Vagina (tissue), 2 donors: ENCODE measurements at regions not wholly inside any gene's neighbourhood (a gene's known extent, or its start where the extent isn't known, plus 50 kb on each side); places are given as distances from the start of the nearest gene placed in this dataset.

Experiments used
- DNase-seq, 2 donors: peaks; one replicate each; pipeline ENCODE4 v3.0.0-alpha.2; 2017; ENCODE audit errors: extremely low spot score in 2 of 2
- H3K27ac ChIP-seq: fragments of 200-600 bp; sonication (generic); one replicate; pipeline ENCODE4 v1.5.1; 2019
- H3K27me3 ChIP-seq: fragments of 200-600 bp; sonication (generic); one replicate; pipeline ENCODE4 v1.5.1; 2019
- H3K36me3 ChIP-seq, 2 donors: fragments of 200-600 bp; sonication (generic); one replicate each; pipeline ENCODE4 v1.5.1; 2017 to 2019
- H3K4me1 ChIP-seq: fragments of 200-600 bp; sonication (generic); one replicate; pipeline ENCODE4 v1.5.1; 2019
- H3K4me3 ChIP-seq, 2 donors: fragments of 200-600 bp; sonication (generic); 1 replicate in 1 of 2; 2 replicates in 1 of 2; pipeline ENCODE4 v1.5.1; 2016 to 2019
- H3K9me3 ChIP-seq: fragments of 200-600 bp; sonication (generic); one replicate; pipeline ENCODE4 v1.5.1; 2019
- CTCF ChIP-seq, 3 experiments: fragments of 450-650 bp in 2 of 3; fragments of 200-600 bp in 1 of 3; sonication (generic) in 1 of 3; IDR thresholded peaks; one replicate each; pipeline ENCODE4 v1.5.1; 2017 to 2019; ENCODE audit warnings: antibody characterized with exemption in 3 of 3, mild to moderate bottlenecking in 2 of 3, moderate library complexity in 2 of 3
- POLR2A ChIP-seq, 2 donors: fragments of 450-650 bp; IDR thresholded peaks; one replicate each; pipeline ENCODE4 v1.6.1; 2017; ENCODE audit warnings: antibody characterized with exemption in 2 of 2, mild to moderate bottlenecking in 2 of 2, moderate library complexity in 2 of 2
- POLR2AphosphoS5 ChIP-seq, 2 donors: sonication (generic); formaldehyde crosslinking; IDR thresholded peaks; one replicate each; pipeline ENCODE4 v1.9.0; 2017; ENCODE audit warnings: antibody characterized with exemption in 2 of 2, mild to moderate bottlenecking in 2 of 2, low read depth in 1 of 2; ENCODE audit not compliant: insufficient read depth in 1 of 2
- intact Hi-C: fragments of 100-400 bp; cut with DNase I; formaldehyde crosslinking; loops from one replicate; pipeline ENCODE4 v1.15.1; 2023

DNA sequence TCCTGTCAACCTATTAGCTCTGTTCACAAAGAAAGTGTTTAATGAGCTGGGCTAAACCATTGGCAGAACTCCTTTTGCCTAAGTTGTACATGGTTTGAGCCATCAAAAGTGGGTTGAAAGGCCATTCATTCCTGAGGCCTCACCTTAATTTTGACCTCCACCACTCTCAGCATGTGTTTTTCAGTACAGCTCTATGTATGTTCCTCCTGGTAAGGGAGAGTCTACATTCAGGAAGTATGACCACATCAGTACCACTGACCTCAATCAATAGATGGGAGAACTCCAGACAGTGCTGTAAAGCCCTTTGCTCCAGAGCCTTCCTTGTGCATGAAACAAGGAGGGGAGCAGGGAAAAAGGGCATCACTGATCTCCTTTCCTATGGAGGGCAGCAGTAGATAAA, 87.8 kb upstream of the CARD18 start:
- intact Hi-C loops, result no loop called here
- Histone ChIP-seq H3K27me3 (no peaks in the 10 kb centered on the region), H3K4me3 (no peak overlapping the region), H3K36me3 (no peaks in the 10 kb centered on the region), H3K4me1 (no peaks in the 10 kb centered on the region), H3K27ac (no peak overlapping the region), H3K9me3 (no peaks in the 10 kb centered on the region)
- TF ChIP-seq CTCF (IDR thresholded peaks at IDR 0.05) (no peak), POLR2A (IDR thresholded peaks at IDR 0.05) (no peak), POLR2AphosphoS5 (IDR thresholded peaks at IDR 0.05; ENCODE audit: insufficient read depth in 1 of 2, low read depth in 1 of 2) (no peak)
- no peak for DNase-seq

GRCh38 chr11:105226766-105227165, 87.2 kb upstream of the CARD18 start:
- no peaks in the 10 kb centered on the region for H3K27me3 ChIP-seq
- H3K4me1 ChIP-seq, result no peaks in the 10 kb centered on the region
- no peak overlapping the region for H3K4me3 ChIP-seq
- TF ChIP-seq CTCF (IDR thresholded peaks at IDR 0.05), result no peak
- TF ChIP-seq POLR2AphosphoS5 (IDR thresholded peaks at IDR 0.05; ENCODE audit: insufficient read depth in 1 of 2, low read depth in 1 of 2), result no peak
- TF ChIP-seq POLR2A (IDR thresholded peaks at IDR 0.05), result no peak
- H3K36me3 ChIP-seq, result no peaks in the 10 kb centered on the region
- no peak for DNase-seq
- H3K27ac ChIP-seq, result no peak overlapping the region
- intact Hi-C loops, result no loop called here
- H3K9me3 ChIP-seq, result no peaks in the 10 kb centered on the region

DNA sequence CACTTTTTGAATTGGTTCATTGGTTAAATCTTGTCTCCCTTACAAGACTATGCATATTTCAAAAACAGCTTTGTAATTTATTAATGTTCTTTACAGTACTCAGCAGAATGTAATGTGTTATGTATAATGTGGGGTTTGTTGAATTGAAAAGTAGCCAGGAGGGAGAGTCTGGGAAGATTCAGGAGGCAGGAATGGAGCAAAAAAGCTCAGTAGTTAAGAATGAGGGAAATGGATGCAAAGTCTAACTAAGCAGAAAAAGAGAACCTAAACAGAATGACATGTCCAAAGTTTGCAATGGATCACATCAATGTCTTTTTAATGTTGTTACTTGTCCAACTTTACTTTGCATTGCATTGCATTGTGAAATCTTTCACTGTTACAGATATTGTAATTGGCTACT, 86.5 kb upstream of the CARD18 start:
- Histone ChIP-seq H3K4me1 (no peaks in the 10 kb centered on the region), H3K9me3 (no peaks in the 10 kb centered on the region), H3K27ac (no peak overlapping the region), H3K36me3 (no peaks in the 10 kb centered on the region), H3K4me3 (no peak overlapping the region), H3K27me3 (no peaks in the 10 kb centered on the region)
- DNase-seq, result no peak
- intact Hi-C loops, result no loop called here
- TF ChIP-seq CTCF (IDR thresholded peaks at IDR 0.05), result no peak
- no peak for TF ChIP-seq POLR2AphosphoS5 (IDR thresholded peaks at IDR 0.05; ENCODE audit: insufficient read depth in 1 of 2, low read depth in 1 of 2)
- no peak for TF ChIP-seq POLR2A (IDR thresholded peaks at IDR 0.05)

DNA sequence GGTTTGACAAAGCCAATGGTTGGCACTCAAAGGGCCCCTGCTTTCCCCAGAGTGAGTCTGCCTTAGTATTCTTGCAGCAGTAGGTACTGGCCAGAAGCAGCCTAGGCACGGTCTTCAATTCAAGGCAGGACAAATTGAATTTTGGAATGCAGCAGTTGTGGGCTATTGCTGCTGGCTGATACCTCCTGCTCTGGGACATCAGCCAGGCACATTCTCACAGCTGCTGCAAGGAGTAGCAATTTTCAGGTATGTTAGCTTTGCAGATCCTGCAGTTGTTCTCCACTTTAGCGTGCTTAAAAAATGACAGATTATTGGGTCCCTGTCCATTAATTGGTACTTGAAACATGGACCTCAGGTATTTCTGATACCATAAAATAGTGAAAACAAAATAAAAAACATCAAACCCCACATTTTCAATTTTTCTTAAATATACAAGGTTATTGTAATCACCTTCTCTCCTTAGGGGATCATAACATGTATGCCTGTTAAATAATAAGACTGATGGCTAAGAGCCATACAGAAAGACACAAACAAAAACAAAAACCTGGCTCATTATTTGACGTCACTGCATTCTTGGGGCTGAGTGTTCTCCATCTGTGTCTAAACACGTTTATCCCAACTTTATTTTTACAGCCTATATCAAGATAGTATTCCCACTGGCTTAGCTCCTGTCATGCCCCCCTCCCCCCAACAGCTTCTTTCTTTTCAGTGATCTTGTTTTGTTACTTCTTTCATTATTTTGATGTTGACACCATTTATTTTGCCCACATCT, 85.1 kb upstream of the CARD18 start:
- Histone ChIP-seq H3K36me3 (no peaks in the 10 kb centered on the region), H3K9me3 (no peaks in the 10 kb centered on the region), H3K27ac (no peak overlapping the region), H3K4me3 (no peak overlapping the region), H3K4me1 (no peaks in the 10 kb centered on the region), H3K27me3 (no peaks in the 10 kb centered on the region)
- no peak for DNase-seq
- intact Hi-C loops, result no loop called here
- TF ChIP-seq POLR2AphosphoS5 (IDR thresholded peaks at IDR 0.05; ENCODE audit: insufficient read depth in 1 of 2, low read depth in 1 of 2) (no peak), POLR2A (IDR thresholded peaks at IDR 0.05) (no peak), CTCF (IDR thresholded peaks at IDR 0.05) (no peak)

DNA sequence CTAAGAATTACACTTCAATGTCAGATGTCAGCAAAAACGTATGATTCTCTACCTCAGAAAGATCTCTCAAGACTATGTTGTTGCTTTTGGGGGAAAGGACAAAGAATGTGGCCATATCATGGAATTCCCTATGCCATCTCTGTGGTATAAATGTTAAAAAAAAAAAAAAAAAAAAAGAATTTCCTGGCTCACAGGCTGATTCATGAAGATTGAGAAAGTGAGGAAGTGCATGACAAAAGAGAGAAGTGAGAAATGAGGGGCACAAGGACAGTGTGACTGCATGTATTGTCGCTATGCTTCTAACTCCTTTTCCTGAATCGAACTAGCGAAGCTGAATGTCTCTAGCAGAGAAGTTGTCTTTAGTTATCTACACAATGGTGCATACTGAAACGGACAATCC, 80.6 kb upstream of the CARD18 start:
- no peak for DNase-seq
- Histone ChIP-seq H3K4me1 (no peaks in the 10 kb centered on the region), H3K27me3 (no peaks in the 10 kb centered on the region), H3K4me3 (no peak overlapping the region), H3K9me3 (no peaks in the 10 kb centered on the region), H3K27ac (no peak overlapping the region), H3K36me3 (no peaks in the 10 kb centered on the region)
- intact Hi-C loops, result no loop called here
- no peak for TF ChIP-seq POLR2A (IDR thresholded peaks at IDR 0.05)
- no peak for TF ChIP-seq POLR2AphosphoS5 (IDR thresholded peaks at IDR 0.05; ENCODE audit: insufficient read depth in 1 of 2, low read depth in 1 of 2)
- no peak for TF ChIP-seq CTCF (IDR thresholded peaks at IDR 0.05)
